HEK293 (cell line): ENCODE measurements at regions not wholly inside any gene's neighbourhood (a gene's known extent, or its start where the extent isn't known, plus 50 kb on each side); places are given as distances from the start of the nearest gene placed in this dataset.

Experiments used
- CTCF ChIA-PET: fragments of 350-600 bp; formaldehyde crosslinking; extraction: SDS; loops from one replicate; lab custom pipeline; 2021; ENCODE audit warnings: antibody characterized with exemption; lab: Yijun Ruan, JAX
- POLR2A ChIA-PET: fragments of 300-600 bp; formaldehyde crosslinking; extraction: SDS; loops from one replicate; lab custom pipeline; 2020; ENCODE audit warnings: antibody characterized with exemption, inconsistent platforms; lab: Yijun Ruan, JAX
- H3K27ac ChIP-seq: fragments of 200-500 bp; sonication (Bioruptor generic); 2 replicates; pipeline ENCODE4 v1.5.1; 2014; ENCODE audit warnings: low read depth, low read length, control low read depth, inconsistent platforms; ENCODE audit errors: extremely low read depth
- H3K36me3 ChIP-seq, 2 experiments: fragments of 200-500 bp in 1 of 2; sonication (Bioruptor generic) in 1 of 2; 1 replicate in 1 of 2; 2 replicates in 1 of 2; pipeline ENCODE4 v1.5.1; 2014 to 2017; ENCODE audit warnings: inconsistent platforms in 2 of 2, low read length in 2 of 2; ENCODE audit not compliant: control insufficient read depth in 2 of 2, insufficient read depth in 1 of 2
- H3K4me1 ChIP-seq: fragments of 200-500 bp; sonication (Bioruptor generic); 2 replicates; pipeline ENCODE4 v1.5.1; 2014; ENCODE audit warnings: mild to moderate bottlenecking, low read length, inconsistent platforms; ENCODE audit not compliant: control insufficient read depth, insufficient read depth
- H3K4me3 ChIP-seq: 2 replicates; pipeline ENCODE4 v1.5.1; 2011; ENCODE audit warnings: low read depth, mild to moderate bottlenecking, control low read depth, low read length, moderate library complexity
- H3K9me3 ChIP-seq: fragments of 200-500 bp; sonication (Bioruptor generic); 2 replicates; pipeline ENCODE4 v1.5.1; 2014; ENCODE audit warnings: low read depth, low read length, inconsistent platforms; ENCODE audit not compliant: control insufficient read depth, insufficient read depth
- FEZF1 ChIP-seq: fragments of 450-650 bp; formaldehyde crosslinking; IDR thresholded peaks from 2 replicates; pipeline ENCODE4 v1.5.1; 2016; ENCODE audit warnings: missing biosample characterization, missing genetic modification characterization
- HOXA7 ChIP-seq: sonication (generic); formaldehyde crosslinking; IDR thresholded peaks from 2 replicates; pipeline ENCODE4 v1.8.1; 2022; ENCODE audit warnings: missing genetic modification reagents, borderline replicate concordance
- HOXC10 ChIP-seq: sonication (generic); formaldehyde crosslinking; IDR thresholded peaks from 2 replicates; pipeline ENCODE4 v1.8.1; 2023; ENCODE audit warnings: mild to moderate bottlenecking, missing genetic modification reagents
- SP2 ChIP-seq: fragments of 450-650 bp; formaldehyde crosslinking; IDR thresholded peaks from 2 replicates; pipeline ENCODE4 v1.5.1; 2016; ENCODE audit warnings: missing biosample characterization, missing genetic modification characterization
- ZBTB1 ChIP-seq: fragments of 450-650 bp; formaldehyde crosslinking; IDR thresholded peaks from 2 replicates; pipeline ENCODE4 v1.5.1; 2016; ENCODE audit warnings: missing biosample characterization, missing genetic modification characterization
- ZEB2 ChIP-seq: fragments of 450-650 bp; formaldehyde crosslinking; IDR thresholded peaks from 2 replicates; pipeline ENCODE4 v1.5.1; 2016; ENCODE audit warnings: missing biosample characterization, missing genetic modification characterization
- ZNF23 ChIP-seq: fragments of 450-650 bp; formaldehyde crosslinking; IDR thresholded peaks from 2 replicates; pipeline ENCODE4 v1.5.1; 2016; ENCODE audit warnings: missing biosample characterization, missing genetic modification characterization, borderline replicate concordance
- ZNF239 ChIP-seq: fragments of 450-650 bp; formaldehyde crosslinking; IDR thresholded peaks from 2 replicates; pipeline ENCODE4 v1.5.1; 2016; ENCODE audit warnings: missing biosample characterization, missing genetic modification characterization
- ZNF354C ChIP-seq: fragments of 450-650 bp; formaldehyde crosslinking; IDR thresholded peaks from 2 replicates; pipeline ENCODE4 v1.5.1; 2016; ENCODE audit warnings: missing biosample characterization, missing genetic modification characterization, low read depth, borderline replicate concordance
- ZNF510 ChIP-seq: fragments of 450-650 bp; formaldehyde crosslinking; IDR thresholded peaks from 2 replicates; pipeline ENCODE4 v1.5.1; 2018; ENCODE audit warnings: mild to moderate bottlenecking, missing genetic modification characterization, missing biosample characterization; ENCODE audit not compliant: insufficient replicate concordance
- ZNF596 ChIP-seq: fragments of 450-650 bp; IDR thresholded peaks from 2 replicates; pipeline ENCODE4 v1.5.0; 2018; ENCODE audit warnings: missing biosample characterization, mild to moderate bottlenecking, missing genetic modification characterization, moderate library complexity
- ZNF621 ChIP-seq: fragments of 450-650 bp; formaldehyde crosslinking; IDR thresholded peaks from 2 replicates; pipeline ENCODE4 v1.5.1; 2017; ENCODE audit warnings: missing biosample characterization, missing genetic modification characterization
- ZNF626 ChIP-seq: fragments of 450-650 bp; sonication (Bioruptor Pico); formaldehyde crosslinking; IDR thresholded peaks from 2 replicates; pipeline ENCODE4 v1.5.1; 2018; ENCODE audit warnings: missing biosample characterization, missing genetic modification characterization, inconsistent platforms
- ZNF677 ChIP-seq: fragments of 450-650 bp; IDR thresholded peaks from 2 replicates; pipeline ENCODE4 v1.5.0; 2018; ENCODE audit warnings: missing biosample characterization, mild to moderate bottlenecking, missing genetic modification characterization, moderate library complexity
- ZNF701 ChIP-seq: fragments of 450-650 bp; formaldehyde crosslinking; IDR thresholded peaks from 2 replicates; pipeline ENCODE4 v1.5.1; 2016; ENCODE audit warnings: missing biosample characterization, missing genetic modification characterization
- ZNF747 ChIP-seq: fragments of 450-650 bp; formaldehyde crosslinking; IDR thresholded peaks from 2 replicates; pipeline ENCODE4 v1.5.1; 2016; ENCODE audit warnings: missing biosample characterization, missing genetic modification characterization
- ZNF837 ChIP-seq: fragments of 450-650 bp; formaldehyde crosslinking; IDR thresholded peaks from 2 replicates; pipeline ENCODE4 v1.5.1; 2016; ENCODE audit warnings: missing biosample characterization, missing genetic modification characterization
- ZSCAN16 ChIP-seq: fragments of 450-650 bp; formaldehyde crosslinking; IDR thresholded peaks from 2 replicates; pipeline ENCODE4 v1.5.1; 2016; ENCODE audit warnings: missing biosample characterization, missing genetic modification characterization
- ZXDB ChIP-seq: fragments of 450-650 bp; formaldehyde crosslinking; IDR thresholded peaks from 2 replicates; pipeline ENCODE4 v1.5.1; 2016; ENCODE audit warnings: missing biosample characterization, missing genetic modification characterization
- TF ChIP-seq, protein P1 (sequence below): fragments of 450-650 bp; formaldehyde crosslinking; IDR thresholded peaks from 2 replicates; pipeline ENCODE4 v1.5.1; 2016; ENCODE audit warnings: missing biosample characterization, missing genetic modification characterization, low read depth
- TF ChIP-seq, protein P2 (sequence below): fragments of 450-650 bp; IDR thresholded peaks from 2 replicates; pipeline ENCODE4 v1.5.1; 2018; ENCODE audit warnings: missing biosample characterization, mild to moderate bottlenecking, missing genetic modification characterization
- TF ChIP-seq, protein P3 (sequence below): fragments of 450-650 bp; formaldehyde crosslinking; IDR thresholded peaks from 2 replicates; pipeline ENCODE4 v1.5.1; 2016; ENCODE audit warnings: missing biosample characterization, missing genetic modification characterization

DNA sequence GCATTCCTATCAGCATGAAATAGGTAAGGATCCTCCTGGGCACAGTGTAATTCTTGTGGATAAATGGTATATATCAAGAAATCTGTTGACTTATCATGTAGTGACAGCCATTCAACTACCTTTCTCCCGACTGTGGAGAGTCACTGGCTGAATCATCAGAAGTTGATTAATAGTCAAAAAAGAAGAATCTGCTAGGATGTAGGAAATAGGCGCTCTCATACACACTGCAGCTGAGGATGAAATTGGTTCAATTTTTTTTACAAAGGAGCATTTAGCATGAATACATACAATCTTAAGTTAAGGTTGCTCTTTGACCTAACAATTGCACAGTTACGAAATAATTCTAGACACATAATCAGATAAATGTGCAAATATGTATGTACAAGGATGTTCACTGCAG is 486.8 kb downstream of the ADGRL2 start:
- no peak overlapping the region for H3K4me3 ChIP-seq
- CTCF ChIA-PET: no interaction called here
- POLR2A ChIA-PET: no interaction called here
- H3K9me3 ChIP-seq: no peaks in the 10 kb centered on the region
- no peak overlapping the region for H3K27ac ChIP-seq
- H3K36me3 ChIP-seq: no peaks in the 10 kb centered on the region
- H3K4me1 ChIP-seq: no peaks in the 10 kb centered on the region
- TF ChIP-seq ZNF510 (tag by site-specific recombination): peak; percentile 94
- TF ChIP-seq HOXC10 (CRISPR knock-in tag): no peak
- TF ChIP-seq, all 188 proteins: peak for 1

DNA sequence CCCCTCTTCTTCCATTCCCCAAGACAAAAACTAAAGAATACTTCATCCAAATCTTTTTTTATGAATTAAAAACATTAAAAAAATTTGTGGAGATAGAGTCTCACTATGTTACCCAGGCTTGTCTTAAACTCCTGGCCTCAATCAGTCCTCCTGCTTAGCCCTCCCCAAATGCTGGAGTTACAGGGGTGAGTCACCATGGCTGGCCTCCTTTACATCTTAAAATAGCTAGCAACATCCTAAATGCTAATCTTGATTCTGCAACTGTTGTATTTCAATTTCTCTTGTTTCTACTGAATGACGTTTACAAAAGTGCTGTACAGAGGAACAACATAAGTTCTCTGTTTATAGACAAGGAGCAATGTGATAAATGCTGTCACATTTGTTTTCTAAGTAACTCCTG is 483.5 kb downstream of the ADGRL2 start:
- CTCF ChIA-PET: no interaction called here
- TF ChIP-seq, protein P1, sequence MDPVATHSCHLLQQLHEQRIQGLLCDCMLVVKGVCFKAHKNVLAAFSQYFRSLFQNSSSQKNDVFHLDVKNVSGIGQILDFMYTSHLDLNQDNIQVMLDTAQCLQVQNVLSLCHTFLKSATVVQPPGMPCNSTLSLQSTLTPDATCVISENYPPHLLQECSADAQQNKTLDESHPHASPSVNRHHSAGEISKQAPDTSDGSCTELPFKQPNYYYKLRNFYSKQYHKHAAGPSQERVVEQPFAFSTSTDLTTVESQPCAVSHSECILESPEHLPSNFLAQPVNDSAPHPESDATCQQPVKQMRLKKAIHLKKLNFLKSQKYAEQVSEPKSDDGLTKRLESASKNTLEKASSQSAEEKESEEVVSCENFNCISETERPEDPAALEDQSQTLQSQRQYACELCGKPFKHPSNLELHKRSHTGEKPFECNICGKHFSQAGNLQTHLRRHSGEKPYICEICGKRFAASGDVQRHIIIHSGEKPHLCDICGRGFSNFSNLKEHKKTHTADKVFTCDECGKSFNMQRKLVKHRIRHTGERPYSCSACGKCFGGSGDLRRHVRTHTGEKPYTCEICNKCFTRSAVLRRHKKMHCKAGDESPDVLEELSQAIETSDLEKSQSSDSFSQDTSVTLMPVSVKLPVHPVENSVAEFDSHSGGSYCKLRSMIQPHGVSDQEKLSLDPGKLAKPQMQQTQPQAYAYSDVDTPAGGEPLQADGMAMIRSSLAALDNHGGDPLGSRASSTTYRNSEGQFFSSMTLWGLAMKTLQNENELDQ (tag by site-specific recombination): no peak

DNA sequence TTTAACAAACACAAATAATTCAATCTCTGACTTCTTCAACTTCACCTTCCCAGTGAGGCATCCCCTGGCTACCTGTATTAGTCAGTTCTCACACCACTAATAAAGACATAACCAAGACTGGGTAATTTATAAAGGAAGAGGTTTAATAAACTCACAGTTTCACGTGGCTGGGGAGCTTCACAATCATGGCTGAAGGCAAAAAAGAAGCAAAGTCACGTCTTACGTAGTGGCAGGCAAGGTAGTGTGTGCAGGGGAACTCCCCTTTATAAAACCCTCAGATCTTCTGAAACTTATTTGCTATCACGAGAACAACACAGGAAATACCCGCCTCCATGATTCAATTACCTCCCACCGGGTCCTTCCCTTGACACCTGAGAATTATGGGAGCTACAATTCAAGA is 478.5 kb downstream of the ADGRL2 start:
- POLR2A ChIA-PET: no interaction called here

More for the DNA sequence above, 483.5 kb downstream of the ADGRL2 start:
- H3K4me1 ChIP-seq: no peaks in the 10 kb centered on the region
- H3K36me3 ChIP-seq: no peaks in the 10 kb centered on the region
- POLR2A ChIA-PET: no interaction called here
- no peak overlapping the region for H3K4me3 ChIP-seq
- no peaks in the 10 kb centered on the region for H3K9me3 ChIP-seq
- no peak overlapping the region for H3K27ac ChIP-seq

More for the DNA sequence above, 478.5 kb downstream of the ADGRL2 start:
- H3K9me3 ChIP-seq: no peaks in the 10 kb centered on the region
- CTCF ChIA-PET: no interaction called here
- H3K4me3 ChIP-seq: no peak overlapping the region
- no peaks in the 10 kb centered on the region for H3K4me1 ChIP-seq
- no peaks in the 10 kb centered on the region for H3K36me3 ChIP-seq
- no peak overlapping the region for H3K27ac ChIP-seq
- TF ChIP-seq ZNF626: no peak
- TF ChIP-seq ZNF23 (tag by site-specific recombination): no peak
- TF ChIP-seq ZNF239 (tag by site-specific recombination): no peak
- no peak for TF ChIP-seq ZBTB1 (tag by site-specific recombination)
- TF ChIP-seq ZNF747: no peak
- TF ChIP-seq ZSCAN16 (tag by site-specific recombination): no peak
- TF ChIP-seq SP2 (tag by site-specific recombination): no peak
- TF ChIP-seq ZNF837: no peak
- TF ChIP-seq ZNF701 (tag by site-specific recombination): no peak
- TF ChIP-seq HOXA7: no peak
- TF ChIP-seq ZEB2: no peak
- TF ChIP-seq, protein P2, sequence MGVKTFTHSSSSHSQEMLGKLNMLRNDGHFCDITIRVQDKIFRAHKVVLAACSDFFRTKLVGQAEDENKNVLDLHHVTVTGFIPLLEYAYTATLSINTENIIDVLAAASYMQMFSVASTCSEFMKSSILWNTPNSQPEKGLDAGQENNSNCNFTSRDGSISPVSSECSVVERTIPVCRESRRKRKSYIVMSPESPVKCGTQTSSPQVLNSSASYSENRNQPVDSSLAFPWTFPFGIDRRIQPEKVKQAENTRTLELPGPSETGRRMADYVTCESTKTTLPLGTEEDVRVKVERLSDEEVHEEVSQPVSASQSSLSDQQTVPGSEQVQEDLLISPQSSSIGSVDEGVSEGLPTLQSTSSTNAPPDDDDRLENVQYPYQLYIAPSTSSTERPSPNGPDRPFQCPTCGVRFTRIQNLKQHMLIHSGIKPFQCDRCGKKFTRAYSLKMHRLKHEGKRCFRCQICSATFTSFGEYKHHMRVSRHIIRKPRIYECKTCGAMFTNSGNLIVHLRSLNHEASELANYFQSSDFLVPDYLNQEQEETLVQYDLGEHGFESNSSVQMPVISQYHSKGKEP (tag by site-specific recombination): no peak
- TF ChIP-seq ZNF354C (tag by site-specific recombination): no peak
- TF ChIP-seq ZNF621: no peak
- TF ChIP-seq ZXDB (tag by site-specific recombination): no peak
- no peak for TF ChIP-seq FEZF1 (tag by site-specific recombination)
- TF ChIP-seq, protein P3, sequence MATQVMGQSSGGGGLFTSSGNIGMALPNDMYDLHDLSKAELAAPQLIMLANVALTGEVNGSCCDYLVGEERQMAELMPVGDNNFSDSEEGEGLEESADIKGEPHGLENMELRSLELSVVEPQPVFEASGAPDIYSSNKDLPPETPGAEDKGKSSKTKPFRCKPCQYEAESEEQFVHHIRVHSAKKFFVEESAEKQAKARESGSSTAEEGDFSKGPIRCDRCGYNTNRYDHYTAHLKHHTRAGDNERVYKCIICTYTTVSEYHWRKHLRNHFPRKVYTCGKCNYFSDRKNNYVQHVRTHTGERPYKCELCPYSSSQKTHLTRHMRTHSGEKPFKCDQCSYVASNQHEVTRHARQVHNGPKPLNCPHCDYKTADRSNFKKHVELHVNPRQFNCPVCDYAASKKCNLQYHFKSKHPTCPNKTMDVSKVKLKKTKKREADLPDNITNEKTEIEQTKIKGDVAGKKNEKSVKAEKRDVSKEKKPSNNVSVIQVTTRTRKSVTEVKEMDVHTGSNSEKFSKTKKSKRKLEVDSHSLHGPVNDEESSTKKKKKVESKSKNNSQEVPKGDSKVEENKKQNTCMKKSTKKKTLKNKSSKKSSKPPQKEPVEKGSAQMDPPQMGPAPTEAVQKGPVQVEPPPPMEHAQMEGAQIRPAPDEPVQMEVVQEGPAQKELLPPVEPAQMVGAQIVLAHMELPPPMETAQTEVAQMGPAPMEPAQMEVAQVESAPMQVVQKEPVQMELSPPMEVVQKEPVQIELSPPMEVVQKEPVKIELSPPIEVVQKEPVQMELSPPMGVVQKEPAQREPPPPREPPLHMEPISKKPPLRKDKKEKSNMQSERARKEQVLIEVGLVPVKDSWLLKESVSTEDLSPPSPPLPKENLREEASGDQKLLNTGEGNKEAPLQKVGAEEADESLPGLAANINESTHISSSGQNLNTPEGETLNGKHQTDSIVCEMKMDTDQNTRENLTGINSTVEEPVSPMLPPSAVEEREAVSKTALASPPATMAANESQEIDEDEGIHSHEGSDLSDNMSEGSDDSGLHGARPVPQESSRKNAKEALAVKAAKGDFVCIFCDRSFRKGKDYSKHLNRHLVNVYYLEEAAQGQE (tag by site-specific recombination): no peak
- TF ChIP-seq ZNF596: no peak
- TF ChIP-seq ZNF677 (tag by site-specific recombination): no peak
- TF ChIP-seq, all 188 proteins: peak for 0
